ENCODE measurements at regions not wholly inside any gene's neighbourhood (a gene's known extent, or its start where the extent isn't known, plus 50 kb on each side); places are given as distances from the start of the nearest gene placed in this dataset.

GRCh38 chr3:4904811-4905695 lies 74.2 kb upstream of the BHLHE40 start (continued):
- TF ChIP-seq FOXA3 (CRISPR knock-in tag; conservative IDR thresholded peaks at IDR 0.05 in 1 of 2, IDR thresholded peaks at IDR 0.05 in 1 of 2): peak in 1 of 2 experiments; percentile 74; a peak in 2 of 4 replicates
- TF ChIP-seq MGA (IDR thresholded peaks at IDR 0.05): peak; percentile 79
- 0 out of 2 replicates have a peak, but pooled peaks have one; percentile 50 for TF ChIP-seq ZNF311 (CRISPR knock-in tag; IDR thresholded peaks at IDR 0.05)
- TF ChIP-seq MYC (IDR thresholded peaks at IDR 0.05; ENCODE audit: low read depth, low read length): peak; percentile 68
- no peak for TF ChIP-seq MYC (CRISPR knock-in tag; IDR thresholded peaks at IDR 0.05; ENCODE audit: borderline replicate concordance, low read depth)
- TF ChIP-seq ZNF324 (CRISPR knock-in tag; IDR thresholded peaks at IDR 0.05): no peak
- TF ChIP-seq EP400 (IDR thresholded peaks at IDR 0.05): 0 out of 2 replicates have a peak, but pooled peaks have one; percentile 20
- TF ChIP-seq BCL6 (CRISPR knock-in tag; IDR thresholded peaks at IDR 0.05): no peak
- TF ChIP-seq TAF1 (IDR thresholded peaks at IDR 0.05; ENCODE audit: control insufficient read depth, extremely low read depth, insufficient read depth, low read length, severe bottlenecking): no peak
- TF ChIP-seq SIX5 (IDR thresholded peaks at IDR 0.05; ENCODE audit: borderline replicate concordance in 1 of 2, insufficient read depth in 1 of 2, low read depth in 1 of 2, low read length in 2 of 2): no peak
- no peak for TF ChIP-seq CREBBP (IDR thresholded peaks at IDR 0.05; ENCODE audit: low read depth, low read length)
- no peak for TF ChIP-seq SRSF7 (optimal IDR thresholded peaks at IDR 0.05; ENCODE audit: low read depth, low read length)
- no peak for TF ChIP-seq ELK1 (CRISPR knock-in tag; IDR thresholded peaks at IDR 0.05)
- TF ChIP-seq TRIM24 (IDR thresholded peaks at IDR 0.05): peak; percentile 42 to 57; a peak in 2 of 4 replicates
- no peak for TF ChIP-seq CXXC5 (CRISPR knock-in tag; IDR thresholded peaks at IDR 0.05)
- TF ChIP-seq DPF2 (IDR thresholded peaks at IDR 0.05): 0 out of 2 replicates have a peak, but pooled peaks have one; percentile 20
